IPS-18c (cell line): ENCODE measurements at regions not wholly inside any gene's neighbourhood (a gene's known extent, or its start where the extent isn't known, plus 50 kb on each side); places are given as distances from the start of the nearest gene placed in this dataset.

Experiments used
- H3K4me3 ChIP-seq: 2 replicates; pipeline ENCODE4 v1.7.0; 2013; ENCODE audit warnings: low read depth, mild to moderate bottlenecking, low read length, moderate library complexity; ENCODE audit not compliant: insufficient read depth
- H3K9me3 ChIP-seq: one replicate; pipeline ENCODE4 v1.6.1; 2013; ENCODE audit warnings: mild to moderate bottlenecking, low read length, moderate library complexity; ENCODE audit not compliant: control insufficient read depth, insufficient read depth

GRCh38 chr7:63114371-63114985 lies 884.2 kb upstream of the ZNF722 start:
- H3K9me3 ChIP-seq: peaks cover 26% of the 10 kb centered on the region
- no peak overlapping the region for H3K4me3 ChIP-seq
